GM13977 (cell line): ENCODE measurements at regions not wholly inside any gene's neighbourhood (a gene's known extent, or its start where the extent isn't known, plus 50 kb on each side); places are given as distances from the start of the nearest gene placed in this dataset.

ENCODE experiments used
- DNase-seq: peaks from one replicate; pipeline ENCODE4 v3.0.0; 2012; ENCODE audit warnings: low spot score
- CTCF ChIP-seq: IDR thresholded peaks from 2 replicates; pipeline ENCODE4 v1.5.1; 2012; ENCODE audit warnings: mild to moderate bottlenecking, control low read depth; ENCODE audit not compliant: insufficient read depth; ENCODE audit errors: extremely low read depth, missing control alignments
- in situ Hi-C: fragments of 300-500 bp; cut with MboI; formaldehyde crosslinking; loops from one replicate; pipeline ENCODE4 v1.12.0; 2022; ENCODE audit warnings: low sequenced_read_pairs, low pct_unique_long_range_greater_than_20kb, mixed read lengths, inconsistent platforms; ENCODE audit not compliant: unreplicated experiment

GRCh38 chr5:15334551-15335266 is 165.3 kb upstream of the FBXL7 start:
- TF ChIP-seq CTCF, result no peak
- in situ Hi-C loops, result no loop called here
- no peak for DNase-seq

DNA sequence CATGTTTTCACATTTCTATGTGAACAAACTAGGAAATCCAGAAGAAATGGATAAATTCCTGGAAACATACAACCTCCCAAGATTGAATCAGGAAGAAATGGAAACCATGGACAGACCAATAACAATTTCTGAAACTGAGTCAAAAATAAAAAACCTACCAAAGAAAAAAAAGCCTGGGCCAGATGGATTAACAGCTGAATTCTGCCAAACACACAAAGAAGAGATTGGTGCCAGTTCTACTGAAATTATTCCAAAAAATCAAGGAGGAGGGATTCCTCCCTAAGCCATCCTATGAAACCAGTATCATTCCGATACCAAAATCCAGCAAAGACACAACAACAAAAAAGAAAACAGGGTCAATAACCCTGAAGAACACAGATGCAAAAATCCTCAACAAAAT is 166.9 kb upstream of the FBXL7 start:
- TF ChIP-seq CTCF, result no peak
- in situ Hi-C loops, result no loop called here
- DNase-seq, result no peak

- in situ Hi-C loops, result no loop called here
- TF ChIP-seq CTCF, result no peak
These were observed 173.0 kb upstream of the FBXL7 start for GRCh38 chr5:15326932-15327331.

GRCh38 chr5:15326471-15326870 is 173.5 kb upstream of the FBXL7 start:
- no peak for DNase-seq
- in situ Hi-C loops, result no loop called here
- TF ChIP-seq CTCF, result no peak

More at GRCh38 chr5:15326932-15327331, 173.0 kb upstream of the FBXL7 start:
- no peak for DNase-seq

DNA sequence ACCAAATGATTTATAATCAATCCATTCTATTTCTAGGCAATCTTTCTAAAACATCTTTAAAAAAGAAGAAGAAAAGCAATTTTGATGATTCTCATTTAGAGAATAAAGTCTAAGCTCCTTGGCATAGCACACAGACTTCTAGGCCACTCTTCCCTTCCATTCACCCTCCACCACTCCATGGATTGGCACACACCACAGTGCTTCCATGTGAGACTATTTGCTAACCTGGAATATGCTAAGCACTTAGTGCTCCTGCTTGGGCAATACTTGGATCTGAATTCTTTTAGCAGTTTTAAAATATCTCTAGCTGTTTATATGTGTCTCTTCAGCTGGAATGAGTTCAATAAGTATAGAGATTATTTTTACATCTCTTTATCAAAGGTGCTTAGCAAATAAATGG is 177.6 kb upstream of the FBXL7 start:
- in situ Hi-C loops, result no loop called here
- no peak for TF ChIP-seq CTCF
- no peak for DNase-seq

DNA sequence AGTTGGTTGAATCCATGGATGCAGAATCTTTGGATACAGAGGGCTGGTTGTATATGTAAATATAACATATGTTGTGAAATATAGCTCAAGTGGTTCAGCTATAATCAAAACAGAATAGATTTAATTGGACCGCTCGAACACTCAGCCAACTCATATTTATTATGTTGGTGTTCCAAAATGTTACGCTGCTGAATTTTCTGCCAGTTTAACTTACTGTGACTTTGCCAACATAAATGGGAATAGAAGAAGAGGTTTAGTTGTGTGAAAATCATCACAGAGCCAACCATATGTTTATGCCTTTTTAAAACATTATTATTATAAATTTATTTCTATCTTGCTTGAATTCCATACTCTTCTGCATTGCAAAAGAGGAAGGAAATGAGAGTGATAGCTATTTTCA is 178.2 kb upstream of the FBXL7 start:
- DNase-seq, result no peak
- TF ChIP-seq CTCF, result no peak
- in situ Hi-C loops, result no loop called here
